Gastrocnemius medialis (tissue), 4 donors: ENCODE measurements at regions not wholly inside any gene's neighbourhood (a gene's known extent, or its start where the extent isn't known, plus 50 kb on each side); places are given as distances from the start of the nearest gene placed in this dataset.

ENCODE experiments used
- CTCF ChIP-seq, 5 experiments: fragments of 450-650 bp in 3 of 5; fragments of 200-600 bp in 2 of 5; sonication (generic) in 2 of 5; IDR thresholded peaks in 4 of 5; conservative IDR thresholded peaks in 1 of 5; 1 replicate in 4 of 5; 2 replicates in 1 of 5; pipeline ENCODE4 v1.5.1; 2016 to 2019; ENCODE audit warnings: antibody characterized with exemption in 5 of 5, mild to moderate bottlenecking in 3 of 5, moderate library complexity in 3 of 5
- POLR2A ChIP-seq, 2 donors: fragments of 450-650 bp; IDR thresholded peaks; one replicate each; pipeline ENCODE4 v1.6.1; 2017; ENCODE audit warnings: antibody characterized with exemption in 2 of 2, mild to moderate bottlenecking in 2 of 2, moderate library complexity in 2 of 2

DNA sequence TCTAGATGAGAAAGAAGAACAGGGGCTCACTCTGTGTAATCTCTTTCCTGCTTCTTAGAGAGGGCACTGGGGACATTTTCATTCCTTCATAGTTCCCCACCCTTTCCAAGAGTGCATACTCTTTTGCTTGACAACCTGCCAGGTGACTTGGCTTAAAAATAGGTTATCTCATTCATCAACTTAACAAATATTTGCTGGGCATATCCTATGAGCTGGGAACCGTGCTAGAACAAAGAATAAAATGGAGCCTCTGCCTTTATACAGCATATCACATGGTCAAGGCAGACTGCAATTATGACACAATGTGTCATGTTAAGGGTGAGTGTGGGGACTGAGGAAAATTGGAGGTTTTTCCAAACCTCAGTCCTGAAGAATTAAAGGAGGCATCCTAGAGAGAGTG is 209.8 kb upstream of the FOXA2 start:
- no peak for TF ChIP-seq CTCF (IDR thresholded peaks at IDR 0.05 in 4 of 5, conservative IDR thresholded peaks at IDR 0.05 in 1 of 5)
- no peak for TF ChIP-seq POLR2A (IDR thresholded peaks at IDR 0.05)
